ENCODE measurements at regions not wholly inside any gene's neighbourhood (a gene's known extent, or its start where the extent isn't known, plus 50 kb on each side); places are given as distances from the start of the nearest gene placed in this dataset.

- 92% methylated on average over 11 of the region's 11 CpGs for WGBS
- Histone ChIP-seq H3K27me3 (ENCODE audit: control insufficient read depth in 2 of 2, insufficient read depth in 1 of 2, low read length in 1 of 2) (peaks cover 17 to 47% of the 10 kb centered on the region in 2 donors), H3K4me3 (ENCODE audit: low read length in 2 of 2) (no peak overlapping the region), H3K4me1 (ENCODE audit: control insufficient read depth in 2 of 2, insufficient read depth in 2 of 2, low read length in 2 of 2) (no peaks in the 10 kb centered on the region), H3K27ac (ENCODE audit: low read depth in 1 of 2, low read length in 1 of 2) (no peak overlapping the region), H3K9me3 (ENCODE audit: control insufficient read depth in 2 of 2, insufficient read depth in 1 of 2, low read length in 1 of 2) (peaks cover 0 to 3% of the 10 kb centered on the region in 2 donors), H3K36me3 (ENCODE audit: control insufficient read depth in 2 of 2, insufficient read depth in 2 of 2, low read length in 1 of 2) (no peaks in the 10 kb centered on the region)
- DNase-seq (ENCODE audit: low read depth in 6 of 9, low spot score in 9 of 9): no peak
These were observed 107.0 kb upstream of the MVB12B start for GRCh38 chr9:126219648-126220063.

- no peak overlapping the region for H3K27ac ChIP-seq (ENCODE audit: low read depth in 1 of 2, low read length in 1 of 2)
- no peaks in the 10 kb centered on the region for H3K4me1 ChIP-seq (ENCODE audit: control insufficient read depth in 2 of 2, insufficient read depth in 2 of 2, low read length in 2 of 2)
- DNase-seq (ENCODE audit: low read depth in 6 of 9, low spot score in 9 of 9): no peak
- no peak overlapping the region for H3K4me3 ChIP-seq (ENCODE audit: low read length in 2 of 2)
- WGBS: 93% methylated on average over 2 of the region's 2 CpGs
- peaks cover 17 to 56% of the 10 kb centered on the region in 2 donors for H3K27me3 ChIP-seq (ENCODE audit: control insufficient read depth in 2 of 2, insufficient read depth in 1 of 2, low read length in 1 of 2)
- peaks cover 0 to 3% of the 10 kb centered on the region in 2 donors for H3K9me3 ChIP-seq (ENCODE audit: control insufficient read depth in 2 of 2, insufficient read depth in 1 of 2, low read length in 1 of 2)
- H3K36me3 ChIP-seq (ENCODE audit: control insufficient read depth in 2 of 2, insufficient read depth in 2 of 2, low read length in 1 of 2): no peaks in the 10 kb centered on the region
These were observed 105.1 kb upstream of the MVB12B start for GRCh38 chr9:126221480-126221879.

- 10% methylated on average over 26 of the region's 26 CpGs for WGBS
- Histone ChIP-seq H3K27me3 (ENCODE audit: control insufficient read depth in 2 of 2, insufficient read depth in 1 of 2, low read length in 1 of 2) (peaks cover 17 to 62% of the 10 kb centered on the region in 2 donors), H3K4me1 (ENCODE audit: control insufficient read depth in 2 of 2, insufficient read depth in 2 of 2, low read length in 2 of 2) (no peaks in the 10 kb centered on the region), H3K9me3 (ENCODE audit: control insufficient read depth in 2 of 2, insufficient read depth in 1 of 2, low read length in 1 of 2) (peaks cover 0 to 3% of the 10 kb centered on the region in 2 donors), H3K36me3 (ENCODE audit: control insufficient read depth in 2 of 2, insufficient read depth in 2 of 2, low read length in 1 of 2) (no peaks in the 10 kb centered on the region), H3K4me3 (ENCODE audit: low read length in 2 of 2) (peak overlapping the region in 1 of 2 donors; percentile 7), H3K27ac (ENCODE audit: low read depth in 1 of 2, low read length in 1 of 2) (no peak overlapping the region)
- DNase-seq (ENCODE audit: low read depth in 6 of 9, low spot score in 9 of 9): no peak
These were observed 104.2 kb upstream of the MVB12B start for GRCh38 chr9:126222363-126222834.

DNA sequence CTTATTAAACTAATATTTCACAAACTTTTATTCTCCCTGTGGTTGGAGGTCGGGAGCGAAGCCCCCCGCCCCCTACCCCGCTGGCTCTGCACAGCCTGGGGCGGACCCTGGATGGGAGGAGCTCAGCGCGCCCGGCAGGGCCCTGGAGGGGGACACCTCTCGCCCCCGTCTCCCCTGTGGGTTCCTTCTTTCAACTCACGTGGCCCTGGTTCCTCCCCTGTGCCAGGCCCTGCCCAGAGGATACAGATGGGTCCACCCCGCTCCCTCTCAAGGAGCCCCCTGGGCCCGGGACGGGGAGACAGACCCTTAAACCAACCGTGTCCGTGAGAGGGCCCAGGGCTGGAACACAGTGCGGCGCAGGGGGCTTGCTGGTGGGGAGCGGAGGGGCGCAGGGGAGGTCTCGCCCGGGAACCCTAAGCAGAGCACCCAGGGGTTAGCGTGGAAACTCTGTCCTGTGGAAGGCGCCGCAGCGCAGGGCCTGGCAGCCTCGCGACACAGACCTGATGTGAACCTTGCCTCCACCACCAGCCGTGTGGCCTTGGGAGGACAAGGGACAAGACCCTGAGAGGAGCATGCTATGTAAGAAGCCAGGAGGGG is 103.7 kb upstream of the MVB12B start:
- H3K4me1 ChIP-seq (ENCODE audit: control insufficient read depth in 2 of 2, insufficient read depth in 2 of 2, low read length in 2 of 2): no peaks in the 10 kb centered on the region
- WGBS: 43% methylated on average over 29 of the region's 29 CpGs
- H3K4me3 ChIP-seq (ENCODE audit: low read length in 2 of 2): peak overlapping the region in 1 of 2 donors; percentile 7
- peaks cover 0 to 3% of the 10 kb centered on the region in 2 donors for H3K9me3 ChIP-seq (ENCODE audit: control insufficient read depth in 2 of 2, insufficient read depth in 1 of 2, low read length in 1 of 2)
- peaks cover 17 to 65% of the 10 kb centered on the region in 2 donors for H3K27me3 ChIP-seq (ENCODE audit: control insufficient read depth in 2 of 2, insufficient read depth in 1 of 2, low read length in 1 of 2)
- H3K27ac ChIP-seq (ENCODE audit: low read depth in 1 of 2, low read length in 1 of 2): no peak overlapping the region
- no peak for DNase-seq (ENCODE audit: low read depth in 6 of 9, low spot score in 9 of 9)
- no peaks in the 10 kb centered on the region for H3K36me3 ChIP-seq (ENCODE audit: control insufficient read depth in 2 of 2, insufficient read depth in 2 of 2, low read length in 1 of 2)

DNA sequence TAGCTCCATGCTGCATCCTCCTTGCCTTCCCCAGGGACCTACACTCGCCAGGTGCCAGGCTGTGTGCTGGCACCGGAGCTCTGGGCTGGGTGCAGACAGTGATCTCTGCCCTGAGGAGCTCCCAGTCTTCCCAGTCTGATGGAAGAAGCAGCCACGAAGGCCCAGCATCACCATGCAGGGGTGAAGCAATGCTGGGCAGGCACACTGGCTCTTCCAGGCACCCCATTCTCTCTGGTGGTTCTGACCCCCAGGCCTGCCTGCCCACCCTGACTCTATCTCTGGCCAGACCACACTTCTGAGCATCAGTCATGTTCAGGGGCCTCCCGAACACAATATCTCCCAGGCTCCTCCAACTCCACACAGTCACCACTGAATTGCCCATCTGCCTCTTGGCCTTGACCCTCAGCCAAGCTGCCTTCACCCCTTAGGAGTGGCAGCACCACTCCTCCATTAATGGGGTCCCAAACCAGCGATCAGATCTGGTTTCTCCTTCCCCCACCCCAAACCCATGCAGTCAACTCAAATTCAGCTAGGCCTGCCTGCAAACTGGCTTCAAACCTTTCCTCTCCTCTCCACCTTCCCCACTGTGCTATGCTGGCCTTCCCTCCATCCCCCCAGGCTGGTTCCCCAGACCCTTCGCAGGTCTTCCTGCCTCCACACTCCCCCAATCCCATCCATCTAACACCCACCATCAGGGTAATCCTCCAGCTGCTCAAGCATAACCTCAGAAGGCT is 102.7 kb upstream of the MVB12B start:
- peaks cover 0 to 3% of the 10 kb centered on the region in 2 donors for H3K9me3 ChIP-seq (ENCODE audit: control insufficient read depth in 2 of 2, insufficient read depth in 1 of 2, low read length in 1 of 2)
- 90% methylated on average over 6 of the region's 6 CpGs for WGBS
- H3K27me3 ChIP-seq (ENCODE audit: control insufficient read depth in 2 of 2, insufficient read depth in 1 of 2, low read length in 1 of 2): peaks cover 17 to 73% of the 10 kb centered on the region in 2 donors
- no peak for DNase-seq (ENCODE audit: low read depth in 6 of 9, low spot score in 9 of 9)
- H3K27ac ChIP-seq (ENCODE audit: low read depth in 1 of 2, low read length in 1 of 2): no peak overlapping the region
- H3K4me1 ChIP-seq (ENCODE audit: control insufficient read depth in 2 of 2, insufficient read depth in 2 of 2, low read length in 2 of 2): no peaks in the 10 kb centered on the region
- H3K36me3 ChIP-seq (ENCODE audit: control insufficient read depth in 2 of 2, insufficient read depth in 2 of 2, low read length in 1 of 2): no peaks in the 10 kb centered on the region
- H3K4me3 ChIP-seq (ENCODE audit: low read length in 2 of 2): no peak overlapping the region

DNA sequence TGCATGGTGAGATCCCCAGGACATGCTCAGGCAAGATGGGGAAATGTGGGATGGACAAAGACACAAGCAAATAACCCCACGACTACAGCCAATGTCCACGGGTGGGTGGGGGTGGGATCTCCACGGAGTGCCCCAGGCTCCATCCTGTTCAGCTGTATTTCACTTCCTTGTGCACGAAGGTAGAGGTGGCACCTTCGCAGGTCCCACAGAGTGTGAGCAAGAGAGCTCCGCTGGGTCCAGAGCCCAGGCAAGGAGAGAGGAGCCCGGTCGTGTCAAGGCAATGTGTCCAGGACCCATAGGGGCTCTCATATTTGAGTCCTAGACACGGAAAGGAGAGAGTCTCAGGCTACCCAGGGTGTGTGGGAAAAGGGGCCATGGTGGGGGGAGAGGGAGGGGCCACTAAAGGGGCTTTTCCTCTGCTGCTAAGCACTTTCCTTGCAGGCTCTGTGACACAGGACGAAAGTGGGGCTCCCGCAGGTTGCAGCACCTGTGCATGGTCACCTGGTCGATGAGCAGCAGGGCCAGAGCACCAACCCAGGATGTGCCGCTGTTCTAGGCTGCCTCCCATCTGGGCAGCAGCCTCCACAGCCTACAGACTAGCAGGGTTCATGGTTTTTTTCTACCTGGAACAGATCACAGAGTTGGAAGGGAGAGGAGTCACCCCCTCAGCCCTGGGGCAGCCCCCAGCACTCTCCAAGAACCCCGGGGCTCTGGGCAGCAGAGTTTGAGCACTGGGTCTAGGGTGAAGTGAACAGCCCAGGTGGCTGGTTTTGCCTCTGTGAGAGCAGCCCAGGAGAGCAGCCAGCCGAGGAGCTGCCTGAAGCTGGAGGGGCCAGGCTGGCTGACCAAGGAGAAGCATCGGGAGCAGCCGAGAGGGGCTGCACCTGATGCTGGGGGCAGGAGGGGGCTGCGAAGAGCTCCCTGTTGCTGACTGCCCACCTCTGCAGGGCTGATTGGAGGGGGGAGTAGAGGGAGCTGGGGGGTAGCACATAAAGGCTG is 100.7 kb upstream of the MVB12B start:
- no peak for DNase-seq (ENCODE audit: low read depth in 6 of 9, low spot score in 9 of 9)
- H3K36me3 ChIP-seq (ENCODE audit: control insufficient read depth in 2 of 2, insufficient read depth in 2 of 2, low read length in 1 of 2): no peaks in the 10 kb centered on the region
- H3K9me3 ChIP-seq (ENCODE audit: control insufficient read depth in 2 of 2, insufficient read depth in 1 of 2, low read length in 1 of 2): no peaks in the 10 kb centered on the region
- H3K27me3 ChIP-seq (ENCODE audit: control insufficient read depth in 2 of 2, insufficient read depth in 1 of 2, low read length in 1 of 2): peaks cover 17 to 66% of the 10 kb centered on the region in 2 donors
- no peak overlapping the region for H3K4me3 ChIP-seq (ENCODE audit: low read length in 2 of 2)
- H3K4me1 ChIP-seq (ENCODE audit: control insufficient read depth in 2 of 2, insufficient read depth in 2 of 2, low read length in 2 of 2): no peaks in the 10 kb centered on the region
- 74% methylated on average over 18 of the region's 18 CpGs for WGBS
- no peak overlapping the region for H3K27ac ChIP-seq (ENCODE audit: low read depth in 1 of 2, low read length in 1 of 2)

GRCh38 chr9:126226991-126227936 is 99.4 kb upstream of the MVB12B start:
- WGBS: 93% methylated on average over 27 of the region's 27 CpGs
- Histone ChIP-seq H3K27ac (ENCODE audit: low read depth in 1 of 2, low read length in 1 of 2) (no peak overlapping the region), H3K4me3 (ENCODE audit: low read length in 2 of 2) (no peak overlapping the region), H3K27me3 (ENCODE audit: control insufficient read depth in 2 of 2, insufficient read depth in 1 of 2, low read length in 1 of 2) (peaks cover 8 to 54% of the 10 kb centered on the region in 2 donors), H3K36me3 (ENCODE audit: control insufficient read depth in 2 of 2, insufficient read depth in 2 of 2, low read length in 1 of 2) (no peaks in the 10 kb centered on the region), H3K9me3 (ENCODE audit: control insufficient read depth in 2 of 2, insufficient read depth in 1 of 2, low read length in 1 of 2) (no peaks in the 10 kb centered on the region), H3K4me1 (ENCODE audit: control insufficient read depth in 2 of 2, insufficient read depth in 2 of 2, low read length in 2 of 2) (no peaks in the 10 kb centered on the region)
- DNase-seq (ENCODE audit: low read depth in 6 of 9, low spot score in 9 of 9): no peak

GRCh38 chr9:126228111-126228780 is 98.4 kb upstream of the MVB12B start:
- 91% methylated on average over 14 of the region's 14 CpGs for WGBS

More at GRCh38 chr9:126228111-126228780, 98.4 kb upstream of the MVB12B start:
- Histone ChIP-seq H3K4me1 (ENCODE audit: control insufficient read depth in 2 of 2, insufficient read depth in 2 of 2, low read length in 2 of 2) (no peaks in the 10 kb centered on the region), H3K9me3 (ENCODE audit: control insufficient read depth in 2 of 2, insufficient read depth in 1 of 2, low read length in 1 of 2) (no peaks in the 10 kb centered on the region), H3K27ac (ENCODE audit: low read depth in 1 of 2, low read length in 1 of 2) (no peak overlapping the region), H3K36me3 (ENCODE audit: control insufficient read depth in 2 of 2, insufficient read depth in 2 of 2, low read length in 1 of 2) (no peaks in the 10 kb centered on the region), H3K27me3 (ENCODE audit: control insufficient read depth in 2 of 2, insufficient read depth in 1 of 2, low read length in 1 of 2) (peaks cover 0 to 45% of the 10 kb centered on the region in 2 donors), H3K4me3 (ENCODE audit: low read length in 2 of 2) (no peak overlapping the region)
- no peak for DNase-seq (ENCODE audit: low read depth in 6 of 9, low spot score in 9 of 9)
